GM18870 (cell line): ENCODE measurements at regions not wholly inside any gene's neighbourhood (a gene's known extent, or its start where the extent isn't known, plus 50 kb on each side); places are given as distances from the start of the nearest gene placed in this dataset.
A peak's percentile ranks its signal among the peaks of the same experiment; 100 is the strongest.
"Not testable (repeated sequence)": the region's sequence is repeated elsewhere in the genome, so short reads cannot be mapped to it uniquely, and the experiment has no call there.

Experiments
- ATAC-seq: cut with Tn5 transposase; IDR thresholded peaks from one replicate; pipeline ENCODE4 v1.9.1; 2021; ENCODE audit warnings: moderate library complexity; ENCODE audit not compliant: unreplicated experiment

DNA sequence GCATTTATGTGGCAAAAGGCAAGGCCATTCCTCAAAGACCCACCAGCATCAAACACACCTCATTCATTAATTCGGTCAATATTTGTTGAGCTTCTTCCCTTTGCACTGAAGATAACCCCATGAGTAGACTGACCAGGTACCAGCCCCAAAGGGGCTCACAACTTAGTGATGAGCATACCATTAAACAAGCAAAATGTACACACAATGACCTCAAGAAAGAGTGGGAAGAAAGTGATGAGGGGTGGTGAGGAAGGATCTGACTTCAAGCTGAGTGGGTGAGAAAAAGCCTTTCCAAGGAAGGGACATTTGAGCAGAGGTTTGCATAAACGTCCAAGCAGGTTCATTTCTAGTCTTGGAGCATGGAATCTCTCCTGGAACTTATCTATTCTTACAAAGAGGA lies 562.5 kb downstream of the TOX3 start:
- no peak for ATAC-seq

GRCh38 chr16:51982715-51983680 lies 563.9 kb downstream of the TOX3 start:
- peak; percentile 58 for ATAC-seq

DNA sequence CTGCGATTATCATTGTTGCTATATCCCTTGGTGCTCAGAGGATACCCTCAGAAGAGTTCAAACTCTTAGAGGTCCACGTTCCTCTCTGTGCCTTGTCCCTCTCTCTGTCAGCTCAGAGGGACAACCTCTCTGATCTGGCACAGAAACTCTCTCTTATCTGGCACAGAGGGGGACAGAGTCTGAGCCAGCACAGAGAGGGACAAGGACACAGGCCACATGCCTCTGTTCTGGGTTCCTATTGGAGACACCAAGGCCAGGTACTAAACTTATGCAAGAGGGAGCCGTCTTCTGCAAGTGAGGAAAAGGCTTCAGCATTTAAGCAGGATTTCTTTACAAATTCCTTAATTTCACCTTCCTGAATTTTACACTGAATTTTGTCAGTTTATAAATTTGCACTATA lies 565.2 kb downstream of the TOX3 start:
- no peak for ATAC-seq

GRCh38 chr16:51977506-51977905 lies 569.4 kb downstream of the TOX3 start:
- not testable (repeated sequence) for ATAC-seq

GRCh38 chr16:51971184-51971583 lies 575.8 kb downstream of the TOX3 start:
- ATAC-seq = no peak

DNA sequence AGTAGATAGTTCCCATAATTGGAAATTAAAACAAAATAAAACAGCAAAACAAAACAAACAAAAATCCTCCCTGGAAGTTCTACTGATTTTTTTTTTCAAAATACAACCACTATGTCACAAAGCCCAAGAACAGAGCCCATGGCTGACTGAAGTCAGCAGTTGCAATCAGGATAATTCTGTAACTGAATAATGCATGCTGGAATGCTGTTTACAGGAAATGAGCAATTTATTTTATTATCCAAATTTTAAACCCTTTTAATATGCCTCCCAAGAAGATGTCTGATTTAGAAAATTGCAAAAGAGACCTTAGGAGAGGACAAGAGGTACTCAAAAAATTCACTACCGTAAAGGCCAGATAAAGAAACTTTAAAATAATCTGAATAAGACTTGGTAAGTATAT lies 578.2 kb downstream of the TOX3 start:
- no peak for ATAC-seq

DNA sequence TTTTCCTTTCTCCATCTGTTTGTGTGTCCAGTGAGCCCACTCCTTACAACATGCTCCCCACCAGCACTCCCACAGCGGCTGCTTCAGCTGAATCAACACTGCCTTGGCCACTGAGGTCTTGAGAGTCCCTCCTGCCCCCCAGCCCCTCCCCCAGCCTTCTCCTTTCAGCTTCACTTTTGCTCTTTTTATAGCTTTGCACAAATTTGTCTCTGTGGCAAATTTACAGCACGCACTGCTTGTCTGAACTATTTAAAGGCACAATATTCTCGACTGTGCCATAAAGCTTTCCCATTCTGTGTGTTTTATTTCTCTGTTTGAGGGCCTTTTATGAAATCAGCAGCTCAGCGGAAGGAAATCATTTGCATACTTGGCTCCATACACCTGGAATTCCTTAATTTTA lies 579.3 kb downstream of the TOX3 start:
- ATAC-seq = no peak

DNA sequence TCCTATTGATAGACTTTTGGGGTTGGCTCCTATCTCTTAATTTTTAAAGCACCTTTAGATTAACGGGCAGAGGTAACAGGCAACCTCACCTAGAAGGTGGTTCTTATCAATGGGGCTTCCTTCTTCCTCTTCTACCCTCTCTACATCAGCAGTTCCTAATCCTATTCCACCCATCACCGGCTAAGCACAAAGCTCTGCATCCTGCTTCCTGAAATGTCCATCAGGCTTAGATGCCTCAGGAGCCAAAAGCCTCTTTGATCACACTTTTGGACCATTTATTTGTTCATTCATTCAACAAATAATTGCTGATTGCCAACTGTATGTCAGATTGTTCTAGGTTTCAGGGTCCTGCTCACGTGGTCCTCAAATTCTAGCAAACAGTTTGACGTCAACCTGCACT lies 586.0 kb downstream of the TOX3 start:
- ATAC-seq = no peak

- ATAC-seq = no peak
These were observed 593.5 kb downstream of the TOX3 start for GRCh38 chr16:51953286-51953985.

- ATAC-seq = no peak
These were observed 594.4 kb downstream of the TOX3 start for GRCh38 chr16:51952500-51952899.

- no peak for ATAC-seq
These were observed 595.2 kb downstream of the TOX3 start for GRCh38 chr16:51951668-51952298.

GRCh38 chr16:51950118-51950780 lies 596.7 kb downstream of the TOX3 start:
- no peak for ATAC-seq

GRCh38 chr16:51949282-51949681 lies 597.7 kb downstream of the TOX3 start:
- no peak for ATAC-seq

GRCh38 chr16:51941412-51941811 lies 605.5 kb downstream of the TOX3 start:
- ATAC-seq = no peak

GRCh38 chr16:51940183-51940582 lies 606.8 kb downstream of the TOX3 start:
- ATAC-seq = no peak

GRCh38 chr16:51939378-51939871 lies 607.5 kb downstream of the TOX3 start:
- ATAC-seq = no peak

- ATAC-seq = no peak
These were observed 608.1 kb downstream of the TOX3 start for GRCh38 chr16:51938861-51939260.

DNA sequence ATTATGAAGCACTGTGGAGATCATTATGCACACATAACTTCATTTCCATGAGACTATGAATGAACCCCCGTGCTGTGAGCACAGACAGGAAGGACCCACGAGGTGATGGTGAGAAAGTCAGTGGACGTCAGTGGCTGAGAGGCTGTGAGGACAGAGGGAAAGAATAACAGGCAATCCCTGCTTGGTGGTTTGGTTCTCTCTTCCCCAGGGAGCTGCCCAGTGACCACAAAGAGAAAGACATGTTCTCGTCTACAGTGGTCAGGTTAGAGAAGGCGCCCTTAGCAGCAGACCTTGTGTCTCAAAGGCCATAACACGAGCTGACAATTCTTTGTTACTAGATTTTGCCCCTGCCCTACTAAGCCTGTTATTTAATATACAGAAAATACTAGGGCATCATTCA lies 609.2 kb downstream of the TOX3 start:
- ATAC-seq = no peak

DNA sequence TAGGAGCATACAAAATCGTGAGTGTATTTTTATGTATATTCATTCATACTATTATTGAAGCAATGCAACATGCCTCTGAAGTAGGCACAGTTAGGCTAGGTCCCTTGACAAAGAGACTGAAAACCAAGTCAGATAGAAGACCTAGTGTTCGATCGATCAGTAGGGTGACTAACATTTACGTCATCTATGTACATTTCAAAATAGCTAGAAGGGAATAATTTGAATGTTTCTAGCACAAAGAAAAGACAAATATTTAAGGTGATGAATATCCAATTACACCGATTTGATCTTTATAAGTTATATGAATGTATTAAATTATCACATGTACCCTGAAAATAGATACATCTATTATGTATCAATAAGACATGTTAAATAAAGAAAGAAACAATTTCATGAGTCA lies 610.1 kb downstream of the TOX3 start:
- no peak for ATAC-seq

GRCh38 chr16:51932317-51932716 lies 614.6 kb downstream of the TOX3 start:
- ATAC-seq = no peak

DNA sequence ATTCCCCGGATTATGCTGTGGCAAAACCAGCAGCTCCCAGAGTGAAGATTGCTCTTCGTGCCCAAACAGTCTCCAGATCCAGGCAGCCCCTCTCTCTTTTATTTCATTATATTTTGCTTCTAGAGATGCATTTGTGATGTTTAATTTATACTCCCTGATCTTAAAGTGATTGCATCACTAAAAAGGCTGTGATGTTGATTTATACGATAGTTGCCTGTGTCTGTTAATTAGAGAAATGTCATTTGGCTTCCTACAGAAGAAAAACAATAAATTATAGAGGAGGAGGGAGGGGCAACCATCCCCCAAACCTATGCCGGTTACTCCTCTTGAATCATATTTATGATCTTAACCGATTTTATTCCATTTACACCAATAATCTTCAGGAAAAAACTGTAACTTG lies 615.3 kb downstream of the TOX3 start:
- no peak for ATAC-seq
